Ureter (tissue), 1 donor: ENCODE measurements at regions not wholly inside any gene's neighbourhood (a gene's known extent, or its start where the extent isn't known, plus 50 kb on each side); places are given as distances from the start of the nearest gene placed in this dataset.

ENCODE experiments used
- DNase-seq: peaks from one replicate; pipeline ENCODE4 v3.0.0-alpha.2; 2020; ENCODE audit warnings: low spot score
- donor health status: DM: yes; HTN: yes; CAD: no.

DNA sequence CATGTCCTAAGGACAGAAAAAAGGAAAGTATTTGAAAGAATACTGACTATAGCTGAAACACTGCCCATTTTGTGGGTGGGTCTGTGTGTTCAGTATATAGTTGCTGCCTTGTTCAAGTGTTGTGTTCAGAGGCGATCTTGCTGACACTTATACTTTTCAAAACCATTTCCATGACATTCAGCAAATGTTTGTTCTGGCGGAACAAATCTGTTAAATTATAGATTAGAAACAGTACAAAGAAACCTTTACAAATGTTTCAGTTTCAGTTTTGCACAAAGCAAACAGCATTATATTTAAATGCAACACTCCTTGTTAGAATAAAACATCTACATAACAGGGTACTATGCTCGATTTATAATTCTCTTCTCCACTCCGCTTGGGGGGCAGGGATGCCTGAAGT lies 2276.3 kb downstream of the MAT2B start:
- DNase-seq, result no peak

- no peak for DNase-seq
Measured at GRCh38 chr5:165783024-165783423, 2277.6 kb downstream of the MAT2B start.

- DNase-seq, result no peak
Measured at GRCh38 chr5:165786073-165786472, 2280.7 kb downstream of the MAT2B start.

- no peak for DNase-seq
Measured at GRCh38 chr5:165795073-165795472, 2289.7 kb downstream of the MAT2B start.

DNA sequence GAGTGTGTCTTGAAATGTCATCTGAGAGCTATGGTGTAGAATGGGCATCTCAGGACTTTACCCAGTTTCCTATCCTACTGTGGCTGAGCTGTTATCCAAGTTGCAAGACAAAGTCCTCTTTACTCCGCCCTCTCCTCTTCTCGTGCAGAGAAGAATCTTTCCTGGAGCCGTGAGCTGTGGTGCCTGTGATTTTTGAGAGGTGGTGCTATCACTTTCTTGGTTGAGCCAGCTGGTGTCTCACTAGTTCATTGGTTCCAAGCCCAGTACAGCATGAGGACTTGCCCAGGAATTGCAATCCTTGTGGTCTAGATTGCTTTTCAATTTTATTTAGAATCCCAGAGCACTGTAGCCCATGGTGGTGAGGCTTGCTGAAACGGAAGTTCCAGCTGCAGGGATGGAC lies 2300.3 kb downstream of the MAT2B start:
- no peak for DNase-seq

GRCh38 chr5:165808335-165808734 lies 2302.9 kb downstream of the MAT2B start:
- no peak for DNase-seq

- DNase-seq, result no peak
Measured at GRCh38 chr5:165809914-165810313, 2304.5 kb downstream of the MAT2B start.

DNA sequence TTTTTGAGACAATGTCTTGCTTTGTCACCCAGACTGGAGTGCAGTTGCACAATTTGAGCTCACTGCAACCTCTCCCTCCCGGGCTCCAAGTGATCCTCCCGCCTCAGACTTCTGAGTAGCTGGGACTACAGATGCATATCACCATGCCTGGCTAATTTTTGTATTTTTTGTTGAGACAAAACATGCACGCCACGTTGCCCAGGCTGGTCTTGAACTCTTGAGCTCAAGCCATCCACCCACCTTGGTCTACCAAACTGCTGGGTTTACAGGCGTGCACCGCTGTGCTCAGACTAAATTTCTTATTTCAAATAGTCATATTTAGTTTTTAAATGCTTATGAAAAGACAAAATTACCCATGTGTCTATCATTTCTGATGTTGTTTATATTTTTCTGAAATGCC lies 2324.1 kb downstream of the MAT2B start:
- DNase-seq, result no peak

GRCh38 chr5:165834891-165835290 lies 2329.5 kb downstream of the MAT2B start:
- no peak for DNase-seq

GRCh38 chr5:165836046-165836445 lies 2330.6 kb downstream of the MAT2B start:
- DNase-seq, result no peak

DNA sequence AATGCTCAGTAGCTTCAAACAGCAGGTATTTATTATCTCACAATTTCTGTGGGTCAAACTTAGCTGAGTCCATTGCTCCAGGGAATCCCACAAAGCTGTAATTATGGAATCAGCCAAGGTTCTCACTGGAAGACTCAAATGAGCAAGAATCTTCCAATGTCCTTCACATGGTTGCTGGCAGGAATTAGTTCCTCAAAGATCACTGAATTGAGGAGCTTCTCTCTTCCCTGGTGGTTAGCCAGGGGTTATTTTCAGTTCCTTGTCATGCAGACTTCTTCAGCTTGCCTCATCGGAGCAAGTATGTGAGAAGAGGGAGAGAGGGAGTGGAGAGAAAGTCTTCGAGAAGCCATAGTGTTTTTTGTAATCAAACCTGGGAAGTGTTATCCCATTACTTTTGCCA lies 2331.9 kb downstream of the MAT2B start:
- no peak for DNase-seq

DNA sequence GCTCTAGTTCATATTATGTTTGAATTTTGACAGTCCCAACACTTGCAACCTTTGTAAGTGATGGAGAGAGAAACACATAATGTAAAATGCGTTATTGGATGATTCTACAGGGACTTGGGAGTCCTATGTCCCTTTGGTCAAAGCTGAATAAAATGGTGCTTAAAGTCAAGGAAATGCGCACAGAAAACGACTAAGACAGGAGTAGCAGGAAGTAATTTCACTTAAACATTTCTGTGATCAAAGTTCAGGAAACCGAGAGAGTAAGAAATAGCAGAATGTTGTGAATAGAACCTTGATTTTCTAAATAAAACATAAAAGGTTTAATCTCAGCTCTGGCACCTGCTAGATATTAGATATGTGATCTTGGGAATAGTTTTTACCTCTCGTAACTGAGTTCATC lies 2339.2 kb downstream of the MAT2B start:
- no peak for DNase-seq

- DNase-seq, result no peak
Measured at GRCh38 chr5:165858118-165858517, 2352.7 kb downstream of the MAT2B start.

GRCh38 chr5:165859251-165859650 lies 2353.8 kb downstream of the MAT2B start:
- DNase-seq, result no peak

- no peak for DNase-seq
Measured at GRCh38 chr5:165863239-165863638, 2357.8 kb downstream of the MAT2B start.

DNA sequence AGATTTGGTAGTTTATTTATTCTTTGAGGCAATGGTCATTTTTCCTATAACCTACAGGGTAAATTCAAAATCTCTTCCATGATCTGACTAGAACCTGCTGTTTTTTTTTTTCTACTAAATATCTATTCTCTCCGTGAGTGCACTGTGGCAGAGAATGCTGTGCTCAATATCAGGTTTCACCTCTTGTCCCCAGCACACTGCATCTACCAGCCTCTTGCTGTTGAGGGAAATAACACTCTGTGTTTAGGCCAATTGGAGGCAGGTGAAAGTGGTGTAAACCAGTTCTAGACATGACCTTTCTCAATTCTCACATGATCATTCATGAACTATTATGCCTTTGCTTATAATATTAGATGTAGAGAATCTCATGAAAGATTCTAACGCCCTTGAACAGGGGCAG lies 2365.9 kb downstream of the MAT2B start:
- no peak for DNase-seq

- no peak for DNase-seq
Measured at GRCh38 chr5:165874851-165875250, 2369.4 kb downstream of the MAT2B start.

DNA sequence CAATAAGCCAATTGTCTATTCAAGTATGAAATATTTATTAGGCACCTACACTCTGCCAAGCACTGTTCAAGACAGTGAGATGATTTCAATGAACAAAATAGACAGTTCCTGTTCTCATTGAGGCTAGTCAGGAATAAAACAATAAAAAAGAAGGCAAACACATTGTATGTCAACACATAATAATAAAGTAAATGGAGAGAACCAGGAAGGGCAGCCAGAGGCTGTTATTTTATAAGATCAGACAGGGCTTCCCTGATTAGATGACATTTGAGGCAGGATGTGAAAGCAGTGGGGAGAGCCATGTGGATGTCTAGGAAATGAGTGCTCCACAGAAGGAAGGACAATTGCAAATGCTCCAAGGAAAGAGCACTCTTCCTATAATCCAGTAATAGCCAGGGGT lies 2371.1 kb downstream of the MAT2B start:
- no peak for DNase-seq

- no peak for DNase-seq
Measured at GRCh38 chr5:165877475-165877874, 2372.1 kb downstream of the MAT2B start.

- no peak for DNase-seq
Measured at GRCh38 chr5:165881259-165881658, 2375.8 kb downstream of the MAT2B start.

DNA sequence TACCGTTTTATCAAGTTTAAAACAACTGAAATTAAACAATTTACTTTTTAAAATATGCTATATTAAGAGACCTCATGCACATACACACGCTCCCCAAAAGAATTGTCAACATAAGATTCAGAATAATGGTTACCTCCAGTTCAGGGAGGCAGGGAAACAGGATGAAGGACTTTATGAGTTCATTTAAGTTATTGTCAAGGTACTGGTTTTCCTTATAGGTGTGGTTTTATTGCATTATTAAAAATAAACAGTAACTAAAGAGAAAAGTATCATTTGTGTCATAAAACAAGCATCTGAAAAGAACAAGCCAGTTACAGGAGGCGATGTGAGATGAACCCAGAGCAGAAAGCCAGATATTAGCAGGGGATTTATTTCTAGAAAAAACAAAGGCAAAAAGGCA lies 2376.7 kb downstream of the MAT2B start:
- no peak for DNase-seq

GRCh38 chr5:165885623-165886350 lies 2380.4 kb downstream of the MAT2B start:
- no peak for DNase-seq

DNA sequence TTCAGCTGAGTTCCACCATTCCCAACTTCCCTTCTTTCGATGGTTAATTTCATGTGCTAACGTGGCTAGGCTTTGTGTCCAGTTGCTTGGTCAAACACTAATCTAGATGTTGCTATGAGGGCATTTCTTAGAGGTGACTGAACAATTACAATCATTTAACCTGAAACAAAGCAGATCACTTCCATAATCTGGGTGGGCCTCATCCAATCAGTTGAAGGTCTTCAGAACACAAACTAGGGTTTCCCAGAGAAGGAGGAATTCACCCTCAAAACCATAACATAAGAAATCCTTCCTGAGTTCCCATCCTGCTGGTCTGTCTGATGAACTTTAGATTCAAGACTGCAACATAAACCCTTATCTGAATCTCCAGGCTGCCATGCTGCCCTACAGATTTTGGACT lies 2381.7 kb downstream of the MAT2B start:
- no peak for DNase-seq

DNA sequence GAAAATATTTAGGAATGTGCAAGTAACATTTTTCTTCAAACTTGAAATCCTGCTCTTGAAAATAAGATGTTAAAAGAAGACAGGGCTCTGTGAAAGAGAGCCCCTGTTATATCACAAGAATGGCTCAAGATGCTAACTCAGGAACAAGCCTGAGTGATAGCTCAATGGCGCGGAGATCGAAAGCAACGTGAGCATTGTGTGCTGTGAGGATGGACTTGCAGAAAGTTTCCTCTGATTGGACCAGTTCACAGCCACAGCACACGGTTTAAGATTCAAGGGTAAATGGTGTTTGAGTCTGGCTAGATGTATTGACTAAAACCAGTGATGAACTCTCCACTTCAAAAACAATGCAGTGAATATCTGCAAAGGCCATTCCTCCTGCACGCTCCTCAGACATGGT lies 2387.0 kb downstream of the MAT2B start:
- DNase-seq, result no peak
